ENCODE measurements at regions not wholly inside any gene's neighbourhood (a gene's known extent, or its start where the extent isn't known, plus 50 kb on each side); places are given as distances from the start of the nearest gene placed in this dataset.

DNA sequence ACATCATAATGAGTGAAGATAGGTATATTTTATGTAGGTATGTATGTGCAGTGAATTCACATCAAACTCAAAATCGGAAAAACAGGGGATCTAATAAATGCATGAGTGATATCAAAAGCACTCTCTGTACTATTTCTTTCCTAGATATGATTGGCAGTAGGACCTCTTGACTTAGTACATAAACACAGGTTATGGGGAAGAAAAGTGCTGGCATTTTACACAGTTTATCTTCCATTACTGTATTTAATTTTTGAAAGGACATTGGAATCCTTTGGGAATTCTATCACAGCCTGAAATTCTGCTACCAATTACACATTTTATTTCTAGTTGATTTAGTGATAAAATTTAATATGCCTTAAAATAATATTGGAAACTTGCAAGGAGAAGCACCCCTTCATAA is 470.5 kb upstream of the ONECUT1 start:
- H3K27ac ChIP-seq (ENCODE audit: low read depth in 1 of 2, low read length in 2 of 2): no peak overlapping the region
- WGBS (ENCODE audit: insufficient coverage): no CpG with 5 or more reads among the region's 1 CpG
- intact Hi-C loops (cut with micrococcal nuclease): no loop called here

DNA sequence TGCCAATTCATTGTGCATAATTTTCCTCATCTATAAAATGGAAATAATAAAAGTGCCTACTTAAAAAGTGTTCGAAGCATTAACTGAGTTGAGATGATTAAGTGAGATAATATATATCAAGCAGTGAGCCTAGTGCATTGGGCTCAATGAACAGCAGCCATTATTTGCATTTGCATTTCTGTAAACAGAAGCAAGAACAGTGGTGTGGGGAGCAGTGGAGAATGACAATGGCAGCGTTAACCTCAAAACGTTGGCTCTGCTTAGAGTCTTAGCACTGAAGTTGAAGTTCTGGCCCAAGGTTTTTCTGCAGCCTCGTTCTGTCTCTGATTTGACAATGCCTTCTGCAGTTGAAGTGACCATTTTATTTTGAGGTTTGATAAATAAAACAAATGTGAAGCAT is 466.3 kb upstream of the ONECUT1 start:
- Histone ChIP-seq H3K4me3 (replicated peaks in 1 of 3; ENCODE audit: low read depth in 2 of 3, low read length in 3 of 3) (no peak overlapping the region), H3K27me3 (ENCODE audit: control insufficient read depth in 2 of 2, insufficient read depth in 2 of 2, low read length in 2 of 2) (no peaks in the 10 kb centered on the region), H3K79me2 (ENCODE audit: insufficient read depth, low read length) (no peaks in the 10 kb centered on the region), H3K9ac (ENCODE audit: insufficient read depth, low read length, poor library complexity, severe bottlenecking) (no peak overlapping the region), H3K36me3 (replicated peaks in 1 of 2; ENCODE audit: control insufficient read depth in 1 of 2, insufficient read depth in 2 of 2, low read length in 2 of 2) (no peaks in the 10 kb centered on the region), H3K9me3 (replicated peaks in 1 of 2; ENCODE audit: control insufficient read depth in 1 of 2, insufficient read depth in 1 of 2, low read length in 2 of 2) (no peaks in the 10 kb centered on the region), H3K4me2 (replicated peaks; ENCODE audit: extremely low read depth, low read length, poor library complexity, severe bottlenecking) (no peak overlapping the region), H4K20me1 (ENCODE audit: insufficient read depth, low read length) (no peaks in the 10 kb centered on the region), H3K27ac (ENCODE audit: low read depth in 1 of 2, low read length in 2 of 2) (no peak overlapping the region), H3K4me1 (ENCODE audit: control insufficient read depth in 1 of 2, insufficient read depth in 2 of 2, low read length in 2 of 2) (no peaks in the 10 kb centered on the region), H2AFZ (ENCODE audit: insufficient read depth, low read depth, low read length, poor library complexity, severe bottlenecking) (no peak overlapping the region)
- Mint-ChIP-seq H3K36me3 (no peaks in the 10 kb centered on the region), H3K27me3 (ENCODE audit: low read depth in 3 of 3) (no peaks in the 10 kb centered on the region), H3K9me3 (peaks cover 0 to 5% (median 3%) of the 10 kb centered on the region in 7 donors), H3K4me1 (no peaks in the 10 kb centered on the region), H3K4me3 (no peak overlapping the region), H3K27ac (no peak overlapping the region)
- DNase-seq: no peak
- TF ChIP-seq, protein P1, sequence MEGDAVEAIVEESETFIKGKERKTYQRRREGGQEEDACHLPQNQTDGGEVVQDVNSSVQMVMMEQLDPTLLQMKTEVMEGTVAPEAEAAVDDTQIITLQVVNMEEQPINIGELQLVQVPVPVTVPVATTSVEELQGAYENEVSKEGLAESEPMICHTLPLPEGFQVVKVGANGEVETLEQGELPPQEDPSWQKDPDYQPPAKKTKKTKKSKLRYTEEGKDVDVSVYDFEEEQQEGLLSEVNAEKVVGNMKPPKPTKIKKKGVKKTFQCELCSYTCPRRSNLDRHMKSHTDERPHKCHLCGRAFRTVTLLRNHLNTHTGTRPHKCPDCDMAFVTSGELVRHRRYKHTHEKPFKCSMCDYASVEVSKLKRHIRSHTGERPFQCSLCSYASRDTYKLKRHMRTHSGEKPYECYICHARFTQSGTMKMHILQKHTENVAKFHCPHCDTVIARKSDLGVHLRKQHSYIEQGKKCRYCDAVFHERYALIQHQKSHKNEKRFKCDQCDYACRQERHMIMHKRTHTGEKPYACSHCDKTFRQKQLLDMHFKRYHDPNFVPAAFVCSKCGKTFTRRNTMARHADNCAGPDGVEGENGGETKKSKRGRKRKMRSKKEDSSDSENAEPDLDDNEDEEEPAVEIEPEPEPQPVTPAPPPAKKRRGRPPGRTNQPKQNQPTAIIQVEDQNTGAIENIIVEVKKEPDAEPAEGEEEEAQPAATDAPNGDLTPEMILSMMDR (IDR thresholded peaks at IDR 0.05): no peak
- intact Hi-C loops (cut with micrococcal nuclease): no loop called here
- WGBS (ENCODE audit: insufficient coverage): 75% methylated on average over 3 of the region's 4 CpGs

More for the DNA sequence above, 470.5 kb upstream of the ONECUT1 start:
- H3K4me2 ChIP-seq (replicated peaks; ENCODE audit: extremely low read depth, low read length, poor library complexity, severe bottlenecking): no peak overlapping the region
- H3K9me3 ChIP-seq (replicated peaks in 1 of 2; ENCODE audit: control insufficient read depth in 1 of 2, insufficient read depth in 1 of 2, low read length in 2 of 2): no peaks in the 10 kb centered on the region
- Mint-ChIP-seq H3K4me3 (no peak overlapping the region), H3K36me3 (no peaks in the 10 kb centered on the region), H3K27me3 (ENCODE audit: low read depth in 3 of 3) (no peaks in the 10 kb centered on the region), H3K27ac (no peak overlapping the region), H3K4me1 (no peaks in the 10 kb centered on the region), H3K9me3 (peaks cover 0 to 6% (median 1%) of the 10 kb centered on the region in 7 donors)
- TF ChIP-seq, protein P1 (IDR thresholded peaks at IDR 0.05): no peak
- H4K20me1 ChIP-seq (ENCODE audit: insufficient read depth, low read length): no peaks in the 10 kb centered on the region
- H3K27me3 ChIP-seq (ENCODE audit: control insufficient read depth in 2 of 2, insufficient read depth in 2 of 2, low read length in 2 of 2): no peaks in the 10 kb centered on the region
- no peak overlapping the region for H3K4me3 ChIP-seq (replicated peaks in 1 of 3; ENCODE audit: low read depth in 2 of 3, low read length in 3 of 3)
- no peaks in the 10 kb centered on the region for H3K79me2 ChIP-seq (ENCODE audit: insufficient read depth, low read length)
- H3K36me3 ChIP-seq (replicated peaks in 1 of 2; ENCODE audit: control insufficient read depth in 1 of 2, insufficient read depth in 2 of 2, low read length in 2 of 2): no peaks in the 10 kb centered on the region
- no peak overlapping the region for H3K9ac ChIP-seq (ENCODE audit: insufficient read depth, low read length, poor library complexity, severe bottlenecking)
- no peaks in the 10 kb centered on the region for H3K4me1 ChIP-seq (ENCODE audit: control insufficient read depth in 1 of 2, insufficient read depth in 2 of 2, low read length in 2 of 2)
- no peak for DNase-seq
- H2AFZ ChIP-seq (ENCODE audit: insufficient read depth, low read depth, low read length, poor library complexity, severe bottlenecking): no peak overlapping the region

Measured in CD14-positive monocyte (primary cell).